Stimulated activated CD8-positive, alpha-beta memory T cell treated with anti-CD3 and anti-CD28 coated beads, Interleukin-12 subunit alpha, Interleukin-12 subunit beta, amount 100 ng/mL, for 24 hours (primary cell): ENCODE measurements at regions not wholly inside any gene's neighbourhood (a gene's known extent, or its start where the extent isn't known, plus 50 kb on each side); places are given as distances from the start of the nearest gene placed in this dataset.

Experiments
- DNase-seq: peaks from one replicate; pipeline ENCODE4 v3.0.0-alpha.2; 2020; ENCODE audit errors: extremely low read depth

- no peak for DNase-seq
These were observed 366.3 kb upstream of the IRX4 start for GRCh38 chr5:2249026-2249425.

GRCh38 chr5:2242539-2242938, 359.8 kb upstream of the IRX4 start:
- no peak for DNase-seq

DNA sequence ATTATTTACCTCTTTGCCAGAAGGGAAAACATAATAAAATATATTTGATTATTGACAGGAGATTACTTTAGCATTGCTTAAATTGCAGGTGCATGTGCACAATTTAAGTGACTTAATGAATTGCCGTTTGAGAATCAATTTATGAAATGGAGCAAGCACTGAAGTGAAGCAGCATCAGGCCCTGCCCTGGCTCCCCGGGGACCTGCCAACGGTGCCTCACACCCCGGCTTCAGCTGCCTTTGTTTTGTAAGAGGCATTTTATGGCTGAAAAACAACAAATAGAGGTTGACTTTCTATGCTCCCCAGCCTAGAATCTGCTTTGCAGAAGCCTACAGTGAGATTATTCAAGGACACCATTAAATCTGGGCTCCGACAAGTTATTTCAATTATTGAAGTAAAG, 359.1 kb upstream of the IRX4 start:
- no peak for DNase-seq

- DNase-seq: no peak
These were observed 357.6 kb upstream of the IRX4 start for GRCh38 chr5:2240118-2240904.

DNA sequence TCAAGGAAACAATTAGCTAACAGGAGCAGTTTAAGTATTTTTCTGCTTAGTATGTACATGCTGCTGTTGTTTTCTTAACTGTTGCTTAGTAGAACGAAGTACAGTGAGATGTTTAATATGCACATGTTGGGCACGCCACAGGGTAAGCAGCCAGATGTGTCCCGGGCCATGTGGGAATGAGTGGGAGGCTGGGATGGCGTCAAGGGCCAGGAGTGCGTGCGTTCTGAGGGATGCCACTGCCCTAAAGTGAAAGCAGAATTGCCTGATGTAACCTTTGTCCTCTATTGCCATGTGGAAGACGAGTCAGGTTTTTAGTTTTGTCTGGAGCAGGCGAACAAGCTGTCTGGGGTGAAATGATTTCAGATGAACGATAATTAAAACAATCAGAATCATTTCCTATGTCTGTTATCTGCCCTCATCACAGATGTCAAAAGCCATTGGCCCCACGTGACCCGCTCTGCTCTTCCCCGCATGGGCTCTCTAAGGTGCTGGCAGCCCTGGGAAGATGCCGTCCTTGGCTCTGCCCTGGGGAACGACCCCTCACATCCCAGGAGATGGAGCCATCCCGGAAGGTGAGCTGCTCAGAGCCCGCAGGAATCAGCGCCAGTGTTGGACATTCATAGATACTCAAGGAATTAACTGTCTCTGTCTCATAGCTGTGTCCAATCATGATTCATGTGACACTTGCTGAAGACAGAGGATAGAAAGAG, 356.6 kb upstream of the IRX4 start:
- no peak for DNase-seq

GRCh38 chr5:2238732-2239131, 356.0 kb upstream of the IRX4 start:
- DNase-seq: no peak

GRCh38 chr5:2227433-2227832, 344.7 kb upstream of the IRX4 start:
- DNase-seq: no peak

DNA sequence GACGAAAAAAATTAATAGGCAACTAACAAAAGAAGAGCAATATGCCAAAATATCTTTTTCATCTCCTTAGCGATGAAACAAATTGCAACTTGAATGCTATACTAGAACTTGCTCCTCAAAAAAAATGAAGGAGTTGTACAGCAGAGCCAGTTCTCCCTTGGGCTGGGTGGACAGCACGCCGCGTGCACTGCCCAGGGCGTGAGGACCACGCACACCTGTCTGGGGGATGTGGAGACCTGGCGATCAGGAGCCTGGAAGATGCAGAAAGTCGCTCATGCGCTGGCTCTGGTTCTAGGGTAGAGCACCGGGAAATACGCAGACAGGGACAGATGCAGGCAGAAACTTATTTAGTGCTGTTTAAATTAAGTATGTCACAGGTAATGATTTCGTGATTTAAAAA, 342.0 kb upstream of the IRX4 start:
- no peak for DNase-seq

DNA sequence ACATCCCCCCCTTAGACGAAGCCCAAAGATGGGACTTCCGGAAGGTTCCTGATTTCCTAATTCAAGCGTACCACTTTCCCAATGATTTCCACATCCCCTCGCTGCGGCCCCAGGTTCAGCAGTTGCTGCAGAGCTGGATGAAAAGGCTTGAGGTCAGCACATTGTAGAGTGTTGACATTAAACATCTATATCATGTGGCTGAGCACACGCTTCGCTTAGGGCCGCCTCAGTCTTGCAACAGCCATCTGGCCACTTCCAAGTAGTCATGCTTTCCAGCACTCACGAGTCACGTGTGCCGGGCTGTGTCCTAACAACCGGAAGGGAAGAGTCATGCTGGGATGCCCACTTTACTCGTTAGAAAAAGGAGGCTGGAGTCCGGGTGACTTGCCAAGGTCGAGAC, 340.6 kb upstream of the IRX4 start:
- no peak for DNase-seq

DNA sequence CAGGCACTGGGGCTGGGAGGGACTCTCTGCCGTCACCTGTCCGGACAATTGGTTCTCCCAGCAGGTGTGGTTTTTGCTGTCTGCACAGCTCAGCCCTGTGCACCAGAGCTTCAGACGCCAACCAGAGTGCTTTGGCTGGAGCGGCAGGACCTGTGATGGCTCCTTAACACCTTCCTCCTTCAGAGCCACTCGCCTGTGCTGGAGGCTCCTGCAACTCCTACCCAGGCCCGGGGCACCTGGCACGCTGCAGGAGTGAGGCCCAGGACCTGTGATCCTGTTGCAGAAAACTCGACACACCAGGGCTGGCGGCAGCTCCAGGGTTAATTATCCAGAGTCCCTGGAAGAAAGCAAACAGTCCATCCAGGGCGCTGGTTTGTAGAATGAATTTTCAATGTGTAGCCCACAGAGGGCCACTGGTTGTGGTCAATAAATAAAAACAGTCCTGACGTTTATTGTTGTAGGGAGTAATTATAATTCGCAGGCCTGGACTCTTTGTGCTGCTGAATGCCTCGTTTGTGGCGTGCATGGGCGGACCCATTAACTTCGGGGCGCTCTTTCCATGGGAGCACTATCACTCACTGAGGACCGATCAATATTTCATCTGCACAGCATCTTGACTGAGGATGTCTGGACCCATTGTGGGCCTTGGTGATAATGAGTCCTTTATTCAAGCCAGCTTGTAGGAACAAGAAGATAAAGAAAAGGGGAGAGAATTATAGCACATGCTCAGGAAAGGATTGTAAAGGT, 339.7 kb upstream of the IRX4 start:
- no peak for DNase-seq

GRCh38 chr5:2221450-2221849, 338.7 kb upstream of the IRX4 start:
- no peak for DNase-seq

- DNase-seq: no peak
These were observed 338.0 kb upstream of the IRX4 start for GRCh38 chr5:2220741-2221140.

DNA sequence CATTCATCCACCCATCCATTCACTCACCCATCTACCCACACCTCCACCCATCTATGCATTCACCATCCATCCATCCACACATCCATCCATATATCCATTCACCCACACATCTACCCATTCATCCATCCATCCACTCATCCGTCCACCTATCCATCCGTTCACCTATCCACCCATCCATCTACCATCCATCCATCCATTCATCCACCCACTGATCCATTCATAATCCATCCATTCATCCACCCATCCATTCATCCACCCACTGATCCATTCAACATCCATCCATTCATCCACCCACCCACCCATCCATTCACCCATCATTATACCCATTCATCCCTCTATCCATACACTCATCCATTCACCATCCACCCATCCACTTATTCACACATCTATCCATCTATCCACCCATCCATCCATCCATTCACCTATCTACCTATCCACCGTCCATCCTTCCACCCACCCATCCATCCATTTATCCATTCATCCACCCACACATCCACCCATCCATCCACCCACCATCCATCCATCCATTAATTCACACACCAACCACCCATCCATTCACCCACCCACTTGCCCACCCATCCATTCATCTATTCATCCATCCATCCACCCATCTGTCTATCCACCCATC, 336.5 kb upstream of the IRX4 start:
- DNase-seq: no peak

GRCh38 chr5:2217219-2217618, 334.5 kb upstream of the IRX4 start:
- DNase-seq: no peak

DNA sequence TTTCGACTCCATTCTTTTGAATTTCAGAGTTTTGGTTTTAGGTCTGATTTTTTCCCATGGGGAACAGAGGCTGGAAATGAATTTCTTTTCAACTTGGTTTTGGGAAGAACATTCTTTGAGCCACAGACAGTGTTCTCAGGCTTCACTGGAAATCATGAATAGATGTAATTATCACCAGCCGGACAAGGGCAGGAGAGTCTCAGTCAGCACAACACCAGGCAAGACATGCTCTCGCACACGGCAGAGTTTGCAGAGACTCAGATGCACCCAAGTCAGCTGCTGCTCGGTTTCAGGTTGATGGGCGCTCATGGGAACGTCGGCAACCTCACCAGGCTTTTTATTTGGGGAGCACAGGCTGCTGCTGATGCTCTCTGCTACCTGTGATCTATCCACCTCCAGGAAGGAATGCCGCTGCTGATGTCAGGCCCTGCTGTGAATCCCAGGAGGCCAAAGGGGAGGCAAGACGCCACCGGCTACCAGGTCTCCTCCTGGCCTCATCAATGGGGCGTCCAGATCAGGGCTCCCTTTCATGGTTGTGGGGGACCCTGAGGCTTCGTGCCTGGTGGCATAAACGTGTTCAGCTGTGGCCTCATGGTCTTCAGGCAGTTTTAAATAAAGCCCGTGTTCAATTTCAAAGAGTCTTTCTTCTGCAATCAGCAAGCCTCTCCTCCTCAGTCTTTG, 332.3 kb upstream of the IRX4 start:
- DNase-seq: no peak

GRCh38 chr5:2213121-2213730, 330.5 kb upstream of the IRX4 start:
- no peak for DNase-seq

GRCh38 chr5:2212481-2212880, 329.8 kb upstream of the IRX4 start:
- no peak for DNase-seq

GRCh38 chr5:2208239-2208544, 325.5 kb upstream of the IRX4 start:
- no peak for DNase-seq

- no peak for DNase-seq
These were observed 324.9 kb upstream of the IRX4 start for GRCh38 chr5:2207416-2208238.

- no peak for DNase-seq
These were observed 324.3 kb upstream of the IRX4 start for GRCh38 chr5:2207109-2207399.
